Neural progenitor cell (in vitro differentiated cells): ENCODE measurements at regions not wholly inside any gene's neighbourhood (a gene's known extent, or its start where the extent isn't known, plus 50 kb on each side); places are given as distances from the start of the nearest gene placed in this dataset.

Experiments
- DNase-seq: peaks from one replicate; pipeline ENCODE4 v3.0.0-alpha.2; 2016; ENCODE audit warnings: low spot score
- H2AFZ ChIP-seq: fragments of 200-600 bp; sonication (generic); replicated peaks from 2 replicates; pipeline ENCODE4 v1.6.1; 2016; ENCODE audit warnings: antibody characterized with exemption
- H3F3A ChIP-seq: fragments of 200-600 bp; sonication (generic); 2 replicates; pipeline ENCODE4 v1.6.1; 2016; ENCODE audit warnings: antibody characterized with exemption, low read depth
- H3K27ac ChIP-seq: fragments of 200-600 bp; sonication (generic); 2 replicates; pipeline ENCODE4 v1.5.1; 2016; ENCODE audit warnings: mild to moderate bottlenecking
- H3K27me3 ChIP-seq: fragments of 200-600 bp; sonication (generic); 2 replicates; pipeline ENCODE4 v1.6.1; 2016; ENCODE audit warnings: mild to moderate bottlenecking, moderate library complexity
- H3K36me3 ChIP-seq: fragments of 200-600 bp; sonication (generic); 2 replicates; pipeline ENCODE4 v1.5.1; 2016
- H3K4me1 ChIP-seq: fragments of 200-600 bp; sonication (generic); 2 replicates; pipeline ENCODE4 v1.6.1; 2016; ENCODE audit warnings: mixed run types
- H3K4me2 ChIP-seq: fragments of 200-600 bp; sonication (generic); 2 replicates; pipeline ENCODE4 v1.6.1; 2016
- H3K4me3 ChIP-seq: fragments of 200-600 bp; sonication (generic); 2 replicates; pipeline ENCODE4 v1.5.1; 2016
- H3K79me2 ChIP-seq: fragments of 200-600 bp; sonication (generic); 2 replicates; pipeline ENCODE4 v1.6.1; 2016; ENCODE audit warnings: low read depth
- H3K9ac ChIP-seq: fragments of 200-600 bp; sonication (generic); 2 replicates; pipeline ENCODE4 v1.6.1; 2016
- H3K9me3 ChIP-seq: fragments of 200-600 bp; sonication (generic); 2 replicates; pipeline ENCODE4 v1.5.1; 2016; ENCODE audit warnings: low read depth
- H4K20me1 ChIP-seq: fragments of 200-600 bp; sonication (generic); 2 replicates; pipeline ENCODE4 v1.6.1; 2016; ENCODE audit warnings: low read depth
- H3K27ac Mint-ChIP-seq: 3 replicates; pipeline ENCODE4 v1.8.0; 2021; ENCODE audit warnings: mixed read lengths
- H3K27me3 Mint-ChIP-seq: 2 replicates; pipeline ENCODE4 v1.8.0; 2022; ENCODE audit warnings: low read depth, mild to moderate bottlenecking, inconsistent platforms, moderate library complexity, mixed read lengths; ENCODE audit not compliant: insufficient read depth
- H3K36me3 Mint-ChIP-seq: 3 replicates; pipeline ENCODE4 v1.8.0; 2021; ENCODE audit warnings: mixed read lengths
- H3K4me1 Mint-ChIP-seq: 3 replicates; pipeline ENCODE4 v1.8.0; 2021; ENCODE audit warnings: mixed read lengths
- H3K4me3 Mint-ChIP-seq: 3 replicates; pipeline ENCODE4 v1.8.0; 2021; ENCODE audit warnings: mild to moderate bottlenecking, moderate library complexity, mixed read lengths
- H3K9me3 Mint-ChIP-seq: 3 replicates; pipeline ENCODE4 v1.8.0; 2020; ENCODE audit warnings: mixed read lengths
- CTCF ChIP-seq: fragments of 200-600 bp; sonication (generic); IDR thresholded peaks from 2 replicates; pipeline ENCODE4 v1.5.1; 2017; ENCODE audit warnings: antibody characterized with exemption, mild to moderate bottlenecking
- EZH2 ChIP-seq: fragments of 200-600 bp; sonication (generic); IDR thresholded peaks from 2 replicates; pipeline ENCODE4 v1.6.1; 2017; ENCODE audit warnings: antibody characterized with exemption, mild to moderate bottlenecking, moderate library complexity
- EZH2phosphoT487 ChIP-seq: fragments of 200-600 bp; sonication (generic); IDR thresholded peaks from 2 replicates; pipeline ENCODE4 v1.6.1; 2017; ENCODE audit warnings: antibody characterized with exemption

GRCh38 chr5:60350794-60351193 lies 349.2 kb downstream of the DEPDC1B start:
- no peaks in the 10 kb centered on the region for H4K20me1 ChIP-seq
- TF ChIP-seq EZH2phosphoT487 = no peak
- TF ChIP-seq CTCF = no peak
- no peak for TF ChIP-seq EZH2
- peaks cover 2% of the 10 kb centered on the region for H3K4me1 ChIP-seq
- H3K4me3 ChIP-seq = no peak overlapping the region
- no peak overlapping the region for H2AFZ ChIP-seq
- DNase-seq = no peak
- H3K9me3 Mint-ChIP-seq = no peaks in the 10 kb centered on the region
- no peaks in the 10 kb centered on the region for H3K27me3 Mint-ChIP-seq
- H3K27ac Mint-ChIP-seq = no peak overlapping the region
- H3K27ac ChIP-seq = no peak overlapping the region
- H3K4me1 Mint-ChIP-seq = peaks cover 2% of the 10 kb centered on the region
- no peak overlapping the region for H3K9ac ChIP-seq
- no peak overlapping the region for H3K4me2 ChIP-seq
- H3K27me3 ChIP-seq = no peaks in the 10 kb centered on the region
- H3F3A ChIP-seq = no peaks in the 10 kb centered on the region
- H3K79me2 ChIP-seq = no peaks in the 10 kb centered on the region
- H3K4me3 Mint-ChIP-seq = no peak overlapping the region
- H3K9me3 ChIP-seq = no peaks in the 10 kb centered on the region
- H3K36me3 Mint-ChIP-seq = no peaks in the 10 kb centered on the region
- no peaks in the 10 kb centered on the region for H3K36me3 ChIP-seq

- H3K36me3 Mint-ChIP-seq = no peaks in the 10 kb centered on the region
- no peaks in the 10 kb centered on the region for H3K9me3 Mint-ChIP-seq
- Histone ChIP-seq H4K20me1 (no peaks in the 10 kb centered on the region), H3K9me3 (no peaks in the 10 kb centered on the region), H3K9ac (no peak overlapping the region), H3K36me3 (no peaks in the 10 kb centered on the region), H3K4me3 (no peak overlapping the region), H3K4me2 (no peak overlapping the region), H3F3A (no peaks in the 10 kb centered on the region), H3K27me3 (no peaks in the 10 kb centered on the region), H3K79me2 (no peaks in the 10 kb centered on the region), H3K27ac (no peak overlapping the region), H2AFZ (no peak overlapping the region), H3K4me1 (no peaks in the 10 kb centered on the region)
- no peak for TF ChIP-seq EZH2
- TF ChIP-seq EZH2phosphoT487 = no peak
- no peak for TF ChIP-seq CTCF
- H3K27me3 Mint-ChIP-seq = no peaks in the 10 kb centered on the region
- DNase-seq = no peak
- no peaks in the 10 kb centered on the region for H3K4me1 Mint-ChIP-seq
- no peak overlapping the region for H3K27ac Mint-ChIP-seq
- no peak overlapping the region for H3K4me3 Mint-ChIP-seq
These were observed 350.0 kb downstream of the DEPDC1B start for GRCh38 chr5:60349891-60350415.

- H3K4me3 ChIP-seq = no peak overlapping the region
- H2AFZ ChIP-seq = no peak overlapping the region
- no peak overlapping the region for H3K4me3 Mint-ChIP-seq
- H3K9me3 ChIP-seq = no peaks in the 10 kb centered on the region
- H3F3A ChIP-seq = no peaks in the 10 kb centered on the region
- H3K4me1 ChIP-seq = no peaks in the 10 kb centered on the region
- H3K27ac Mint-ChIP-seq = no peak overlapping the region
- H3K36me3 ChIP-seq = no peaks in the 10 kb centered on the region
- no peaks in the 10 kb centered on the region for H3K79me2 ChIP-seq
- no peaks in the 10 kb centered on the region for H4K20me1 ChIP-seq
- H3K9me3 Mint-ChIP-seq = no peaks in the 10 kb centered on the region
- H3K27me3 Mint-ChIP-seq = no peaks in the 10 kb centered on the region
- H3K27me3 ChIP-seq = no peaks in the 10 kb centered on the region
- H3K9ac ChIP-seq = no peak overlapping the region
- DNase-seq = no peak
- H3K27ac ChIP-seq = no peak overlapping the region
- no peaks in the 10 kb centered on the region for H3K4me1 Mint-ChIP-seq
- no peaks in the 10 kb centered on the region for H3K36me3 Mint-ChIP-seq
- TF ChIP-seq EZH2phosphoT487 = no peak
- no peak for TF ChIP-seq EZH2
- TF ChIP-seq CTCF = no peak
- H3K4me2 ChIP-seq = no peak overlapping the region
These were observed 353.6 kb downstream of the DEPDC1B start for GRCh38 chr5:60346393-60346792.
